HAP-1 (cell line): ENCODE measurements at regions not wholly inside any gene's neighbourhood (a gene's known extent, or its start where the extent isn't known, plus 50 kb on each side); places are given as distances from the start of the nearest gene placed in this dataset.

Experiments
- DNase-seq, 2 experiments: peaks; one replicate each; pipeline ENCODE4 v3.0.0-alpha.2; 2016 to 2020; ENCODE audit warnings: low spot score in 2 of 2
- H3K27me3 ChIP-seq: fragments of 250-450 bp; sonication (Bioruptor Pico); 2 replicates; pipeline ENCODE4 v1.5.1; 2020; ENCODE audit warnings: low read depth, mild to moderate bottlenecking, moderate library complexity
- H3K36me3 ChIP-seq: fragments of 250-450 bp; sonication (Bioruptor Pico); replicated peaks from 2 replicates; pipeline ENCODE4 v1.5.1; 2020; ENCODE audit warnings: mild to moderate bottlenecking
- H3K4me1 ChIP-seq: fragments of 250-450 bp; sonication (Bioruptor Pico); 2 replicates; pipeline ENCODE4 v1.5.1; 2020; ENCODE audit warnings: mild to moderate bottlenecking
- H3K4me3 ChIP-seq: fragments of 250-450 bp; sonication (Bioruptor Pico); 2 replicates; pipeline ENCODE4 v1.5.1; 2020; ENCODE audit warnings: mild to moderate bottlenecking, moderate library complexity
- H3K9me3 ChIP-seq: fragments of 250-450 bp; sonication (Bioruptor Pico); 2 replicates; pipeline ENCODE4 v1.5.1; 2020; ENCODE audit warnings: mild to moderate bottlenecking, moderate library complexity
- in situ Hi-C: fragments of 300-500 bp; cut with MboI; formaldehyde crosslinking; loops from 3 replicates; pipeline ENCODE4 v1.14.3; 2020; ENCODE audit warnings: low sequenced_read_pairs, inconsistent platforms, mixed read lengths

GRCh38 chr3:104887069-104887468 lies 479.6 kb upstream of the ALCAM start:
- Histone ChIP-seq H3K9me3 (no peaks in the 10 kb centered on the region), H3K36me3 (no peaks in the 10 kb centered on the region), H3K27me3 (no peaks in the 10 kb centered on the region), H3K4me3 (no peak overlapping the region), H3K4me1 (no peaks in the 10 kb centered on the region)
- in situ Hi-C loops = no loop called here
- DNase-seq = no peak

DNA sequence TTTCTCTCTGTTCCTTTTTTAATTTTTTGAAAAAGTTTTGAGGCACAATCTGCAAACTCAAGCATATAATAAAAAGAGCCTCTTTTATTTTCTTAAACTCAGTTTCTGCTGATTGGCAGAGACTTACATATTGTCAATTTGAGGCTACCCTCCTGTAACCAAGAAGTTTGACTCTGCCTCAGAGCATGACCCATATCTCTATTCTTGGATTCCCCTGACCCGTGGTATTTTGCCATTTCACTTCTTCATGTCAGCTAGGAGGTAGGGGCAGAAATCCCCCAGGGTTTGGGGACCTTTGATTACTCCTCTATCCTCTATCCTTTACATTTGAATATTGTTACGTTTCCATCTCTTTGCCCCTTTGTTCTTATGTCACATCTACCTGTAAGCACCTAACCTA lies 479.1 kb upstream of the ALCAM start:
- Histone ChIP-seq H3K9me3 (no peaks in the 10 kb centered on the region), H3K4me3 (no peak overlapping the region), H3K27me3 (no peaks in the 10 kb centered on the region), H3K36me3 (no peaks in the 10 kb centered on the region), H3K4me1 (no peaks in the 10 kb centered on the region)
- in situ Hi-C loops = no loop called here
- DNase-seq = no peak

- in situ Hi-C loops = no loop called here
- Histone ChIP-seq H3K4me1 (no peaks in the 10 kb centered on the region), H3K4me3 (no peak overlapping the region), H3K36me3 (no peaks in the 10 kb centered on the region), H3K9me3 (no peaks in the 10 kb centered on the region), H3K27me3 (no peaks in the 10 kb centered on the region)
- DNase-seq = no peak
These were observed 474.7 kb upstream of the ALCAM start for GRCh38 chr3:104892044-104892443.

DNA sequence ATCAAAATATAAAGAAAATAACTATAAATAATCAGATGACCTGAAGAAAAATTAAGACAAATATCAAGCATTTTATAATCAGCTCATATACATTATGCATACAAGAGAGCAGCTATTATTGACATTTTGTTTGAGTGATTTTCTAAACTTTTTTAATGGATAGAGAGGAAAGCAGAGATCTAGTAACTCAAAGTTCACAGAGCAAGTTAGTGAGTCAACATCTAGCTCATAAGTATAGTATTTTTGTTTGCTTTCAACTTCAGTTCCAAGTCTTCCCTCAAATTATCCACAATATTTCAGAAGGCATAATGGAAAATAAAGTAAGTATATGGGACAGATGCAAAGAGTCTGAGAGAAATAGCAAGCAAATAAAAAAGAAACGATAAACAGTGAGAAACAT lies 470.1 kb upstream of the ALCAM start:
- no peak for DNase-seq
- Histone ChIP-seq H3K9me3 (no peaks in the 10 kb centered on the region), H3K36me3 (no peaks in the 10 kb centered on the region), H3K4me3 (no peak overlapping the region), H3K4me1 (no peaks in the 10 kb centered on the region), H3K27me3 (no peaks in the 10 kb centered on the region)
- in situ Hi-C loops = no loop called here

GRCh38 chr3:104901396-104901795 lies 465.3 kb upstream of the ALCAM start:
- no peaks in the 10 kb centered on the region for H3K4me1 ChIP-seq
- H3K4me3 ChIP-seq = no peak overlapping the region
- no peaks in the 10 kb centered on the region for H3K9me3 ChIP-seq
- no peak for DNase-seq
- H3K27me3 ChIP-seq = no peaks in the 10 kb centered on the region
- no peaks in the 10 kb centered on the region for H3K36me3 ChIP-seq
- in situ Hi-C loops = no loop called here

DNA sequence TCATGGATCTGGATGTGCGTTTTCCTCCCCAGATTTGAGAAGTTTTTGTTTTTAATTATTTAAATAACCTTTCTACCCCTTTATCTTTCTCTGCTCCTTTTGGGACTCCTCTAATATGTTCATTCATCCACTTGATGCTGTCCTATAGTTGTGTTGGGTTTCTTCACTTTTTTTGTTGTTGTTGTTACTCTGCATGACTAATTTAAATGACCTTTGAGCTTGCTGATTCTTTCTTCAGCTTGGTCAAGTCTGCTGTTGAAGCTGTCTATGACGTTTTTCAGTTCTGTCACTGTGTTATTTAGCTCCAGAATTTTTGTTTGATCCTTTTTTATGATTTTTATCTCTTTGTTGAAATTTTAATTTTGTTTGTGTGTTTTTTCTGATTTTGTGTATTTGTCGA lies 463.6 kb upstream of the ALCAM start:
- Histone ChIP-seq H3K36me3 (no peaks in the 10 kb centered on the region), H3K27me3 (no peaks in the 10 kb centered on the region), H3K4me3 (no peak overlapping the region), H3K4me1 (no peaks in the 10 kb centered on the region), H3K9me3 (no peaks in the 10 kb centered on the region)
- DNase-seq = no peak
- in situ Hi-C loops = no loop called here

- in situ Hi-C loops = no loop called here
- no peak overlapping the region for H3K4me3 ChIP-seq
- no peaks in the 10 kb centered on the region for H3K27me3 ChIP-seq
- H3K36me3 ChIP-seq = no peaks in the 10 kb centered on the region
- no peaks in the 10 kb centered on the region for H3K9me3 ChIP-seq
- no peak for DNase-seq
- no peaks in the 10 kb centered on the region for H3K4me1 ChIP-seq
These were observed 460.6 kb upstream of the ALCAM start for GRCh38 chr3:104906001-104906639.

- in situ Hi-C loops = no loop called here
- no peak overlapping the region for H3K4me3 ChIP-seq
These were observed 459.2 kb upstream of the ALCAM start for GRCh38 chr3:104907507-104907906.

GRCh38 chr3:104908761-104909160 lies 457.9 kb upstream of the ALCAM start:
- no peaks in the 10 kb centered on the region for H3K4me1 ChIP-seq
- H3K27me3 ChIP-seq = no peaks in the 10 kb centered on the region
- H3K36me3 ChIP-seq = no peaks in the 10 kb centered on the region
- DNase-seq = no peak
- H3K4me3 ChIP-seq = no peak overlapping the region
- in situ Hi-C loops = no loop called here
- H3K9me3 ChIP-seq = no peaks in the 10 kb centered on the region

More at GRCh38 chr3:104907507-104907906, 459.2 kb upstream of the ALCAM start:
- Histone ChIP-seq H3K27me3 (no peaks in the 10 kb centered on the region), H3K9me3 (no peaks in the 10 kb centered on the region), H3K36me3 (no peaks in the 10 kb centered on the region), H3K4me1 (no peaks in the 10 kb centered on the region)
- DNase-seq = no peak

- Histone ChIP-seq H3K9me3 (no peaks in the 10 kb centered on the region), H3K4me1 (no peaks in the 10 kb centered on the region), H3K36me3 (no peaks in the 10 kb centered on the region), H3K27me3 (no peaks in the 10 kb centered on the region), H3K4me3 (no peak overlapping the region)
- in situ Hi-C loops = no loop called here
- DNase-seq = no peak
These were observed 457.5 kb upstream of the ALCAM start for GRCh38 chr3:104909198-104909597.

DNA sequence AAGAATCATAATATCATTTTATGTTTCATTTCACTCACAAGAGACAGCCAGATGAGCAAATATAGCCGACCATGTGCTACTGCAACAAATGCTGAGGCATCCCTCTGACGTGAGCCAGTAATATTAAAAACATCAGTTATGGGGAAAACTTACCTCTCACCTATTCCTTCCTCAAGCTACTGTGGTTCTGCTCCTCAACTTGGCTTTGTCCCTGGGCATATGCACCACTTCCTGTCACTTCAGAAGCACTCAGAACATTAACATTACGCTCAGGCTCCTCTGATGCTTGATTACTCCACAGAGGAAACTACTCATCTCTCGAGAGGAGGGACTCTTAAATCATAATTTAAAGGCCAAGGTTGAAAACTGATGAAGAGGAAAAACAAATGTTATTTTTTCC lies 457.0 kb upstream of the ALCAM start:
- Histone ChIP-seq H3K4me1 (no peaks in the 10 kb centered on the region), H3K27me3 (no peaks in the 10 kb centered on the region), H3K4me3 (no peak overlapping the region), H3K9me3 (no peaks in the 10 kb centered on the region), H3K36me3 (no peaks in the 10 kb centered on the region)
- DNase-seq = no peak
- in situ Hi-C loops = no loop called here

GRCh38 chr3:104911376-104911775 lies 455.3 kb upstream of the ALCAM start:
- Histone ChIP-seq H3K27me3 (no peaks in the 10 kb centered on the region), H3K4me3 (no peak overlapping the region), H3K4me1 (no peaks in the 10 kb centered on the region), H3K9me3 (no peaks in the 10 kb centered on the region), H3K36me3 (no peaks in the 10 kb centered on the region)
- in situ Hi-C loops = no loop called here
- DNase-seq = no peak

DNA sequence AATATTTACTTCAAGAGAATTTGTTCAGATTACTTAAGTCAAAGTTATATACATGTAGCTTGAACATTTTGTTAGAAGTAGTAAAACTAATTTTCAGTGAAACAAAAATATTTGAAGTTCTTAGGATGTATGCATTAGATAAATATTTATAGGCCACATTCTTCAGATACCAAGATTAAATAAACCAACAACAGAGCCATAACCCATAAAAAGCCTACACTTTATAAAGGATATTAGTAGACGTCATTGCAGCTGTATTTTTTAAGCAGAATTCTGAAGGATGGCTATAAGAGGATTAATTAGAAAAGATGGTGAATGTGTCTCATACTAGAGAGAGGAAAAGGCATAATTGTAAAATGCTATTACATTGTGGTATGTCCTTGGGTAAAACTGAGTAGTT lies 449.7 kb upstream of the ALCAM start:
- Histone ChIP-seq H3K4me1 (no peaks in the 10 kb centered on the region), H3K27me3 (no peaks in the 10 kb centered on the region), H3K4me3 (no peak overlapping the region), H3K36me3 (no peaks in the 10 kb centered on the region), H3K9me3 (no peaks in the 10 kb centered on the region; the same call in 1 of the 2 replicates)
- in situ Hi-C loops = no loop called here
- no peak for DNase-seq

GRCh38 chr3:104920512-104920911 lies 446.2 kb upstream of the ALCAM start:
- Histone ChIP-seq H3K36me3 (no peaks in the 10 kb centered on the region), H3K4me3 (no peak overlapping the region), H3K27me3 (no peaks in the 10 kb centered on the region), H3K9me3 (no peaks in the 10 kb centered on the region; the same call in 1 of the 2 replicates), H3K4me1 (no peaks in the 10 kb centered on the region)
- no peak for DNase-seq
- in situ Hi-C loops = no loop called here

- no peaks in the 10 kb centered on the region for H3K9me3 ChIP-seq
- no peaks in the 10 kb centered on the region for H3K27me3 ChIP-seq
- in situ Hi-C loops = no loop called here
- no peaks in the 10 kb centered on the region for H3K36me3 ChIP-seq
- H3K4me1 ChIP-seq = no peaks in the 10 kb centered on the region
- H3K4me3 ChIP-seq = no peak overlapping the region
- DNase-seq = no peak
These were observed 432.7 kb upstream of the ALCAM start for GRCh38 chr3:104933972-104934371.
